H1 (cell line): ENCODE measurements at regions not wholly inside any gene's neighbourhood (a gene's known extent, or its start where the extent isn't known, plus 50 kb on each side); places are given as distances from the start of the nearest gene placed in this dataset.

Source experiments
- JUN ChIP-seq: IDR thresholded peaks from 2 replicates; pipeline ENCODE4 v1.6.1; 2011; ENCODE audit warnings: low read depth, mild to moderate bottlenecking, improper control_type of control experiment, low read length
- MAX ChIP-seq: IDR thresholded peaks from 2 replicates; pipeline ENCODE4 v1.6.1; 2012; ENCODE audit warnings: inconsistent platforms
- TF ChIP-seq, protein P1 (sequence below), 3 experiments: IDR thresholded peaks; 1 replicate in 2 of 3; 2 replicates in 1 of 3; pipeline versions ENCODE4 v1.5.1 to v1.6.1; 2011; ENCODE audit warnings: low read length in 3 of 3, mild to moderate bottlenecking in 3 of 3, inconsistent platforms in 2 of 3, low read depth in 1 of 3, moderate library complexity in 1 of 3; ENCODE audit not compliant: insufficient read depth in 1 of 3; ENCODE audit errors: control extremely low read depth in 1 of 3

GRCh38 chr14:47976139-47976538 is 300.7 kb upstream of the MDGA2 start:
- TF ChIP-seq JUN: no peak
- TF ChIP-seq MAX: no peak
- TF ChIP-seq, protein P1, sequence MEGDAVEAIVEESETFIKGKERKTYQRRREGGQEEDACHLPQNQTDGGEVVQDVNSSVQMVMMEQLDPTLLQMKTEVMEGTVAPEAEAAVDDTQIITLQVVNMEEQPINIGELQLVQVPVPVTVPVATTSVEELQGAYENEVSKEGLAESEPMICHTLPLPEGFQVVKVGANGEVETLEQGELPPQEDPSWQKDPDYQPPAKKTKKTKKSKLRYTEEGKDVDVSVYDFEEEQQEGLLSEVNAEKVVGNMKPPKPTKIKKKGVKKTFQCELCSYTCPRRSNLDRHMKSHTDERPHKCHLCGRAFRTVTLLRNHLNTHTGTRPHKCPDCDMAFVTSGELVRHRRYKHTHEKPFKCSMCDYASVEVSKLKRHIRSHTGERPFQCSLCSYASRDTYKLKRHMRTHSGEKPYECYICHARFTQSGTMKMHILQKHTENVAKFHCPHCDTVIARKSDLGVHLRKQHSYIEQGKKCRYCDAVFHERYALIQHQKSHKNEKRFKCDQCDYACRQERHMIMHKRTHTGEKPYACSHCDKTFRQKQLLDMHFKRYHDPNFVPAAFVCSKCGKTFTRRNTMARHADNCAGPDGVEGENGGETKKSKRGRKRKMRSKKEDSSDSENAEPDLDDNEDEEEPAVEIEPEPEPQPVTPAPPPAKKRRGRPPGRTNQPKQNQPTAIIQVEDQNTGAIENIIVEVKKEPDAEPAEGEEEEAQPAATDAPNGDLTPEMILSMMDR (IDR thresholded peaks at IDR 0.05; ENCODE audit: control extremely low read depth in 1 of 3, insufficient read depth in 1 of 3, low read depth in 1 of 3, low read length in 3 of 3): no peak
